ENCODE measurements at regions not wholly inside any gene's neighbourhood (a gene's known extent, or its start where the extent isn't known, plus 50 kb on each side); places are given as distances from the start of the nearest gene placed in this dataset.

- H3K27me3 ChIP-seq (replicated peaks in 1 of 2; ENCODE audit: control insufficient read depth in 2 of 2, insufficient read depth in 2 of 2, low read length in 1 of 2): no peaks in the 10 kb centered on the region
Measured at GRCh38 chr18:38243291-38243690, 677.7 kb upstream of the CELF4 start.

GRCh38 chr18:38241736-38242135, 676.1 kb upstream of the CELF4 start:
- Histone ChIP-seq H3K4me3 (no peak overlapping the region), H3K9ac (ENCODE audit: control insufficient read depth, insufficient read depth, low read length) (no peak overlapping the region), H3K4me2 (ENCODE audit: control insufficient read depth, insufficient read depth) (no peak overlapping the region), H3K79me2 (ENCODE audit: control insufficient read depth, insufficient read depth, low read length) (no peaks in the 10 kb centered on the region), H3K36me3 (ENCODE audit: control insufficient read depth in 2 of 2, insufficient read depth in 2 of 2, low read length in 1 of 2) (no peaks in the 10 kb centered on the region), H3K27ac (ENCODE audit: control insufficient read depth, insufficient read depth) (no peak overlapping the region), H3K4me1 (ENCODE audit: control insufficient read depth, insufficient read depth, low read length) (no peaks in the 10 kb centered on the region), H2AFZ (ENCODE audit: control insufficient read depth, low read depth, low read length) (no peak overlapping the region), H3K9me3 (replicated peaks; ENCODE audit: control insufficient read depth, insufficient read depth, low read length) (no peaks in the 10 kb centered on the region), H4K20me1 (ENCODE audit: control insufficient read depth, insufficient read depth) (no peaks in the 10 kb centered on the region), H3K27me3 (replicated peaks in 1 of 2; ENCODE audit: control insufficient read depth in 2 of 2, insufficient read depth in 2 of 2, low read length in 1 of 2) (no peaks in the 10 kb centered on the region)
- ChIA-PET POLR2A (no interaction called here), CTCF (no interaction called here), RAD21 (ENCODE audit: unreplicated experiment) (no interaction called here), SMC1A (ENCODE audit: uncharacterized antibody, unreplicated experiment) (no interaction called here)
- in situ Hi-C loops (cut with MboI): no loop called here
- FAIRE-seq: no peak
- no TSS peak for BruUV-seq (replicated peaks)
- DNase-seq (ENCODE audit: low read depth, low spot score): no peak
- TF ChIP-seq EP300 (IDR thresholded peaks at IDR 0.05; ENCODE audit: borderline replicate concordance in 1 of 2, control insufficient read depth in 1 of 2, low read depth in 2 of 2, low read length in 2 of 2) (no peak), ASH2L (IDR thresholded peaks at IDR 0.05; ENCODE audit: borderline replicate concordance, low read depth) (no peak), TARDBP (IDR thresholded peaks at IDR 0.05; ENCODE audit: borderline replicate concordance) (no peak), SP1 (IDR thresholded peaks at IDR 0.05; ENCODE audit: low read depth, low read length) (no peak)
- WGBS (ENCODE audit: insufficient coverage, insufficient replicate concordance, low lambda C conversion rate, missing lambda C conversion rate): 0% methylated on average over 2 of the region's 2 CpGs
- no peak for ATAC-seq
- intact Hi-C loops (cut with micrococcal nuclease; ENCODE audit: unreplicated experiment): no loop called here

More at GRCh38 chr18:38243291-38243690, 677.7 kb upstream of the CELF4 start:
- Histone ChIP-seq H3K27ac (ENCODE audit: control insufficient read depth, insufficient read depth) (no peak overlapping the region), H3K36me3 (ENCODE audit: control insufficient read depth in 2 of 2, insufficient read depth in 2 of 2, low read length in 1 of 2) (no peaks in the 10 kb centered on the region), H3K4me2 (ENCODE audit: control insufficient read depth, insufficient read depth) (no peak overlapping the region), H3K9me3 (replicated peaks; ENCODE audit: control insufficient read depth, insufficient read depth, low read length) (no peaks in the 10 kb centered on the region), H3K9ac (ENCODE audit: control insufficient read depth, insufficient read depth, low read length) (no peak overlapping the region), H3K4me3 (no peak overlapping the region), H3K4me1 (ENCODE audit: control insufficient read depth, insufficient read depth, low read length) (no peaks in the 10 kb centered on the region), H4K20me1 (ENCODE audit: control insufficient read depth, insufficient read depth) (no peaks in the 10 kb centered on the region), H2AFZ (ENCODE audit: control insufficient read depth, low read depth, low read length) (no peak overlapping the region), H3K79me2 (ENCODE audit: control insufficient read depth, insufficient read depth, low read length) (no peaks in the 10 kb centered on the region)
- intact Hi-C loops (cut with micrococcal nuclease; ENCODE audit: unreplicated experiment) (no loop called here), in situ Hi-C loops (cut with MboI) (no loop called here)
- TF ChIP-seq TCF7 (IDR thresholded peaks at IDR 0.05; ENCODE audit: borderline replicate concordance) (no peak), RBBP5 (conservative IDR thresholded peaks at IDR 0.05) (no peak), POU2F2 (IDR thresholded peaks at IDR 0.05; ENCODE audit: borderline replicate concordance, low read depth, low read length) (no peak), ZNF207 (IDR thresholded peaks at IDR 0.05; ENCODE audit: borderline replicate concordance) (no peak), NBN (IDR thresholded peaks at IDR 0.05) (no peak), BRCA1 (IDR thresholded peaks at IDR 0.05; ENCODE audit: low read depth, low read length) (no peak), ELK1 (IDR thresholded peaks at IDR 0.05; ENCODE audit: low read depth, low read length) (no peak), SP1 (IDR thresholded peaks at IDR 0.05; ENCODE audit: low read depth, low read length) (no peak)
- RAD21 ChIA-PET (ENCODE audit: unreplicated experiment): no interaction called here
- POLR2A ChIA-PET: no interaction called here
- no TSS peak for BruUV-seq (replicated peaks)
- WGBS (ENCODE audit: insufficient coverage, insufficient replicate concordance, low lambda C conversion rate, missing lambda C conversion rate): 0% methylated on average over 2 of the region's 2 CpGs
- no peak for ATAC-seq
- no peak for DNase-seq (ENCODE audit: low read depth, low spot score)
- no peak for FAIRE-seq
- CTCF ChIA-PET: no interaction called here
- SMC1A ChIA-PET (ENCODE audit: uncharacterized antibody, unreplicated experiment): no interaction called here

All from GM12878 (cell line).